ENCODE measurements at regions not wholly inside any gene's neighbourhood (a gene's known extent, or its start where the extent isn't known, plus 50 kb on each side); places are given as distances from the start of the nearest gene placed in this dataset.

GRCh38 chr6:164229716-164230115 is 815.2 kb downstream of the QKI start:
- no peak overlapping the region for H2BK15ac ChIP-seq (ENCODE audit: low read depth, low read length)
- no peak overlapping the region for H2BK20ac ChIP-seq (ENCODE audit: low read depth, low read length)
- peaks cover 22% of the 10 kb centered on the region for H3K9me3 ChIP-seq (ENCODE audit: control insufficient read depth, insufficient read depth, low read length)
- dilution Hi-C loops (cut with HindIII; ENCODE audit: low sequenced_read_pairs, unreplicated experiment): no loop called here
- no peaks in the 10 kb centered on the region for H4K20me1 ChIP-seq (ENCODE audit: insufficient read depth, low read length)
- BruUV-seq (replicated peaks): no TSS peak
- TF ChIP-seq MXI1 (IDR thresholded peaks at IDR 0.05; ENCODE audit: borderline replicate concordance, low read depth, low read length): no peak
- TF ChIP-seq MAFK (IDR thresholded peaks at IDR 0.05; ENCODE audit: low read depth, low read length): no peak
- no peak for TF ChIP-seq POLR2A (IDR thresholded peaks at IDR 0.05; ENCODE audit: low read depth, low read length)
- TF ChIP-seq FOS (IDR thresholded peaks at IDR 0.05; ENCODE audit: low read depth, low read length): no peak
- TF ChIP-seq CHD1 (IDR thresholded peaks at IDR 0.05; ENCODE audit: low read depth, low read length): no peak
- no peak for TF ChIP-seq RFX5 (IDR thresholded peaks at IDR 0.05; ENCODE audit: low read depth, low read length)
- H2AFZ ChIP-seq (replicated peaks; ENCODE audit: low read length, poor library complexity): no peak overlapping the region
- ChIA-PET CTCF (no interaction called here), POLR2A (ENCODE audit: unreplicated experiment) (no interaction called here)
- no CpG with 5 or more reads among the region's 8 CpGs for WGBS, 2 experiments (ENCODE audit: extremely low coverage in 2 of 2, insufficient read length in 1 of 2)
- no peak overlapping the region for H2AK5ac ChIP-seq (ENCODE audit: low read depth, low read length)
- no peak overlapping the region for H3K18ac ChIP-seq (ENCODE audit: low read depth, low read length)
- in situ Hi-C loops (cut with MboI; ENCODE audit: low sequenced_read_pairs): no loop called here
- H3K4ac ChIP-seq (ENCODE audit: low read depth, low read length): no peak overlapping the region
- no peak overlapping the region for H3K9ac ChIP-seq (ENCODE audit: low read depth, low read length)
- no peak overlapping the region for H3K56ac ChIP-seq (ENCODE audit: extremely low read depth, insufficient read depth, low read length)
- no peaks in the 10 kb centered on the region for H3K36me3 ChIP-seq (ENCODE audit: control insufficient read depth, insufficient read depth, low read length)
- H3K4me2 ChIP-seq (ENCODE audit: low read depth, low read length): no peak overlapping the region
- H3K4me3 ChIP-seq (ENCODE audit: insufficient read depth, low read depth, low read length): no peak overlapping the region
- H2BK5ac ChIP-seq (ENCODE audit: low read depth, low read length, poor library complexity, severe bottlenecking): no peak overlapping the region
- no peaks in the 10 kb centered on the region for H3K79me1 ChIP-seq (ENCODE audit: low read depth in 1 of 2, low read length in 2 of 2)
- H3K27ac ChIP-seq (ENCODE audit: insufficient read depth, low read length): no peak overlapping the region
- H4K91ac ChIP-seq (ENCODE audit: insufficient read depth, low read depth, low read length): no peak overlapping the region
- no peak overlapping the region for H2AK9ac ChIP-seq (replicated peaks; ENCODE audit: low read depth, low read length, poor library complexity)
- no peak overlapping the region for H3K14ac ChIP-seq (replicated peaks; ENCODE audit: low read depth, low read length)
- H2BK120ac ChIP-seq (ENCODE audit: low read depth, low read length): no peak overlapping the region
- no peaks in the 10 kb centered on the region for H3K9me1 ChIP-seq (ENCODE audit: insufficient read depth, low read length)
- ATAC-seq (ENCODE audit: low read depth): no peak
- DNase-seq: no peak
- no peak overlapping the region for H4K8ac ChIP-seq (ENCODE audit: low read depth in 2 of 2, low read length in 2 of 2)
- intact Hi-C loops (cut with micrococcal nuclease): no loop called here
- no peak overlapping the region for H3K23ac ChIP-seq (ENCODE audit: low read depth, low read length)
- H4K5ac ChIP-seq (ENCODE audit: low read depth, low read length): no peak overlapping the region
- no peaks in the 10 kb centered on the region for H3K27me3 ChIP-seq (ENCODE audit: control insufficient read depth, insufficient read depth, low read length)
- H3K4me1 ChIP-seq (ENCODE audit: control insufficient read depth, insufficient read depth, low read length): no peaks in the 10 kb centered on the region

Measured in IMR-90 (cell line).